MG63 (cell line): ENCODE measurements at regions not wholly inside any gene's neighbourhood (a gene's known extent, or its start where the extent isn't known, plus 50 kb on each side); places are given as distances from the start of the nearest gene placed in this dataset.

Source experiments
- DNase-seq: peaks from one replicate; pipeline ENCODE4 v3.0.0-alpha.2; 2020
- H3K27me3 ChIP-seq: fragments of 250-450 bp; sonication (Bioruptor Pico); 2 replicates; pipeline ENCODE4 v1.5.1; 2020; ENCODE audit warnings: mild to moderate bottlenecking, moderate library complexity
- H3K36me3 ChIP-seq: fragments of 250-450 bp; sonication (Bioruptor Pico); 2 replicates; pipeline ENCODE4 v1.5.1; 2020; ENCODE audit warnings: mild to moderate bottlenecking, moderate library complexity
- H3K4me3 ChIP-seq: fragments of 250-450 bp; sonication (Bioruptor Pico); 2 replicates; pipeline ENCODE4 v1.5.1; 2020; ENCODE audit warnings: mild to moderate bottlenecking, moderate library complexity
- H3K9me3 ChIP-seq: fragments of 250-450 bp; sonication (Bioruptor Pico); 2 replicates; pipeline ENCODE4 v1.5.1; 2020; ENCODE audit warnings: mild to moderate bottlenecking, moderate library complexity

DNA sequence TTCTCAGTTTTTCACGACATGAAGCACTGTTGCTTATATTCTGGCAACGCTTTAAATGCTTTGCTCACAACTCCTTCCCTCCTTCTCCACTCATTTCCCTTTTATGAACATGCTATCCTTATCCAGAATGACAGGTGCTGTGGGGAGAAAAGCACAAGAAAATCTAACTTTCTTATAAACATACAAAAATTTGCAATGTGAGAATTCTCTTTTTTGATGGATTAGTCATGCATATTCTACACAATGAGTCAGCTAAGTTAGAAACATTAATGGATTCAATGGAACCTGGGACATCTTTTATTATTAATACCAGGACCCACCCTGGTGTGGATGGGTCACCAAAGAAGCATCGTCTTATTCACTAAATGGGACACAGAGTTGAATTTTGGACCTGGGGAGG, 234.6 kb upstream of the CDH5 start:
- H3K9me3 ChIP-seq: no peaks in the 10 kb centered on the region
- no peak overlapping the region for H3K4me3 ChIP-seq
- DNase-seq: no peak
- no peaks in the 10 kb centered on the region for H3K27me3 ChIP-seq
- no peaks in the 10 kb centered on the region for H3K36me3 ChIP-seq

DNA sequence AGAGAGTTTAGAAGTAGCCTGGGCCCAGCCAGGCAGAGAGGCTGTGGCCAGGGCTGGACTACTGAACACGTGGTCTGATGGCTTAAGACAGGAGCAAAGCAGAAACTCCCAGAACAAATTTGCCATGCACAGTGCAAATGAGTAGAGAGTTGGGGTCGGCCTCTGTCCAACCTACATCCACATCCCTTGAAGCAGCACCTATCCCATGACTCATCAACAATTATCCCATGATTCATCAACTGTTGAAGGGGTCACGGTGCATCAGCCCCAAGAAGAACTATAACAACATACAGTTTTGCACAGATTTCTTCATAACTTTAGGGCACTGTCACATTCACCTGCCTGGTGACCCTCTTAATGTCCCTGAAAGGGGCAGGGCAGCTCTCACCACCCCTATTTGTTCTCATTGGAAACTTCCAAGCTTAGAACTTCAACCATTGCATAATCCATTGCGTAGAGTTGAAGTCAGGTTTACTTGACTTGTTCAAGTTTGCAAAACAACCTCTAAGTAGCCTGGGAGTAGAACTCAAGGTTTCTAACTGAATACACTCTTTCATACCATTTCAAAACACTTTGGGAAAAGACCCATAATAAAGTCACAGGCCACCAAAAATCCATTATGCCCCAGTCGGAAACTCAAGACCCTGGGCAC, 235.2 kb upstream of the CDH5 start:
- Histone ChIP-seq H3K27me3 (no peaks in the 10 kb centered on the region), H3K9me3 (no peaks in the 10 kb centered on the region), H3K36me3 (no peaks in the 10 kb centered on the region), H3K4me3 (no peak overlapping the region)
- DNase-seq: peak; percentile 26

DNA sequence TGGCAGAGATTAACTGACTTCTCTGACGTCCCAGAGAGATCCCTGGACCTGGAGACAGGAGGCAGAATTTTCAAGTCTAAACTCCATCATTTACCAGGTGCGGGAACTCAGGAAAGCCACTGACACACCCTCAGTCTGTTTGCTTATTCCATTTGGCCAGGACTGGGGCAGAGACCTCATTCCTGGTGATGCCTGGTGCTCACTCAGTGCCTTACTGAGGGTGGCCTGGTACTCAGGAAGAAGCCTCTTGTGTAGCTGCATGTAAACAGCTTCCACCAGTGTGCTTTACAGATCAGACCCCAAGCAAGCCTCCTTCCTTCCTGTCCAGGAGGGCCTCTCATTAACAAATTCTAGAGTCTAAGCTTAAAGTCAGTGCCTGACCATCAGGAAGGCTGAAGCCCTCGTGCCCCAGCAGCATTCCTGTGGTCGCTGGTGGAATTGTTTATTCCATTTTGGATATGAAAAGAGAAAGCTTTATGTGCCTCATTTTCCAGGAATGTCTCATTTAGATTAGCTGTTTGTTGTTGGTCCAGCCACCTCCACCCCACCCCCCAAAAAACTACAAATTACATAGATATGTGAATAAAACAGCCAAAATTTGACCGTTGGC, 236.1 kb upstream of the CDH5 start:
- no peaks in the 10 kb centered on the region for H3K36me3 ChIP-seq
- H3K4me3 ChIP-seq: no peak overlapping the region
- no peaks in the 10 kb centered on the region for H3K27me3 ChIP-seq
- H3K9me3 ChIP-seq: no peaks in the 10 kb centered on the region
- DNase-seq: peak; percentile 77

DNA sequence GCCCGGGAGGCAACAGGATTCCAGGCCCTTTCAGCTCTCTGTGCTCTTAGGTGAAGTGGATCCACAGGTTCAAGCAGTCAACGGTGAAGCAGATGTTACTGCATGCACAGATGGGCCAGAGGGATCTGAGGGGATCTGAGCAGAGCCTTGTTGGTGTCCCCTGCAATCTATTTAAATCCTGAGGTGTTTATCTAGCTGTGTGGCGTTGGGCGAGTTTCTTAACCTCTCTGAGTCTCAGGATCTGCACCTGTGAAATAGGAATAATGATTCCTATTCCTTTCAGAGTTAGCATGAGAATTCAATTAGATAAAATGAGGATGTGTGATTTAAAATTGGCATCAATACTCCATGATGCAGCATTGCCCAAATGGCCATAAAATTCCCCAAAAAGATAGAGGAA, 237.3 kb upstream of the CDH5 start:
- H3K9me3 ChIP-seq: no peaks in the 10 kb centered on the region
- H3K36me3 ChIP-seq: no peaks in the 10 kb centered on the region
- no peaks in the 10 kb centered on the region for H3K27me3 ChIP-seq
- no peak for DNase-seq
- H3K4me3 ChIP-seq: no peak overlapping the region

DNA sequence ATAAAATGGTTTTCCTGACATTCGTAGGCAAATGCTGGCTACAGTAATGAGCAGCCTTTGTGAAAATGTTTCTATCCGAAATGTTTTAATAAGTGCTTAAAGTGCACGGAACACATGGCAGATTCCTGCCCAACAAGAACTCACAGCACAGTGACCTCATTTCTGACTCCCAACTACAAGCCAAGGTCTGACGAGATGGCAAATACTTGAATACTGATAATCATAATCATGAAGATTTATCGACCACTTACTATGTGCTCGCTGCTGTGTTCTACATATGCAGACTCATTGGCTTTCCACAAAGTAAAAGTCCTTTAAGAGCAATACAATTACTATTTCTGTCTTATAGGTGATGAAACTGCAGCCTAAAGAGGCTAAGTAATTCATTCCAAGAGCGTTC, 238.1 kb upstream of the CDH5 start:
- Histone ChIP-seq H3K27me3 (no peaks in the 10 kb centered on the region), H3K36me3 (no peaks in the 10 kb centered on the region), H3K4me3 (no peak overlapping the region), H3K9me3 (no peaks in the 10 kb centered on the region)
- DNase-seq: no peak

DNA sequence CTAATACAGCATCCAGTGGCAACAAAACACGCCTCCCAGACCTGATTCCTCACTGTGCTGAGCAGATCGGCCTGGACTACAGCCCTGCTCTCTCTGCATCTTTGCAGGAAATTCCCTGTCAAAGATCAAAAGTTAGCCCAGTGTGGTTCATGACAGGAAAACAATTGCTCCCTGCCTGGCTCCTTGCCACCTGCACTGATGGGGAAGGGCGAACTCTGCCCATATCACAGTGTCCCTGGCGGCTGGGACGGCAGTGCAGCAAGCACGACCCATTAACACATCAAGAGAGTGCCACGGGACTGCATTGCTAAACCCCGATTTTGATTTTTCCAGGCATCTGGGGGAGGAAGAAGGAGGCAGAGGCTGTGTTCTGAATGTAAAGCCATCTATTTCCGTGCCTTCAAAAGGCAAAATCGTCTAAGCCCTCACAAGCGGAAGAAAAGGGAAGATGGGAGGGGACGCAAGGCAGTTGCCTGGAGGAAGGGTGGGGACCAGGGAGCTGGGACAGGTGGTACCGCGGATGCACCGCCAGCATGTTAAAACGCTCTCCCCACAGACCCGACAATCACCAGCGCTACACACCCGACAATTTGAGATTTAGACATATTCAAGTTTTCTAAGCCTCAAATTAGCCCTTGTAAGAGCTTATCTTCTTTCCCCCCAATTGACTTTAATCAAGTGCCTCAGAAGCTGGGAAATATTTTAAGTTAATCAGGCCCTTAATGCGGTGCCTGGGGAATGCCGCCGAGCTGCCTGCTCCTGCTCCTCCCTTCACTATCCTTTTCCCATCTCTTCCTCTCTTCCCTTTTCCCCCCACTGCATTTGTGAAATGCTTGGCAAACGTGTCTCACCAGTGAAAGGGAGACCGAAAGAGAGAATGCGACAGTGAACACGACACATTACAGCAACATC, 238.8 kb upstream of the CDH5 start:
- Histone ChIP-seq H3K4me3 (no peak overlapping the region), H3K27me3 (no peaks in the 10 kb centered on the region), H3K9me3 (no peaks in the 10 kb centered on the region), H3K36me3 (no peaks in the 10 kb centered on the region)
- DNase-seq: no peak

DNA sequence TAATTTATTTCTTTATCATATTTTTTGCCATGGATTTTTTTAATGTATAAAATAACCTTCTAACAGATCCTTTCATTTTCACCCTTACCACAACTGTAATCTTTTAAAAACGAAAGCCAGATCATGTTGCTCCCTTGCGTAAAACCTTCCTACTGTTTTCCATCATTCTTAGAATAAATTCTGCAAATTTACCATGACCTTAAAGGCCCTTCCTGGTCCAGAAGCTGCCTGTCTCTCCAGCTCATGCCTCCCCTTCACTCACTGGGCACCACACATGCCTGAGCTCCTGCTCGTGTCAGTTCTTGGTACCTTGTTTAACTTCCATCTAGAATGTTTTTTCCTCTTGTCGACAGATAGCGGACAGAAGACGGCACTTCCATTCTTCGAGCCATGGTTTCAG, 245.0 kb upstream of the CDH5 start:
- Histone ChIP-seq H3K4me3 (no peak overlapping the region), H3K27me3 (no peaks in the 10 kb centered on the region), H3K9me3 (no peaks in the 10 kb centered on the region), H3K36me3 (no peaks in the 10 kb centered on the region)
- DNase-seq: no peak

DNA sequence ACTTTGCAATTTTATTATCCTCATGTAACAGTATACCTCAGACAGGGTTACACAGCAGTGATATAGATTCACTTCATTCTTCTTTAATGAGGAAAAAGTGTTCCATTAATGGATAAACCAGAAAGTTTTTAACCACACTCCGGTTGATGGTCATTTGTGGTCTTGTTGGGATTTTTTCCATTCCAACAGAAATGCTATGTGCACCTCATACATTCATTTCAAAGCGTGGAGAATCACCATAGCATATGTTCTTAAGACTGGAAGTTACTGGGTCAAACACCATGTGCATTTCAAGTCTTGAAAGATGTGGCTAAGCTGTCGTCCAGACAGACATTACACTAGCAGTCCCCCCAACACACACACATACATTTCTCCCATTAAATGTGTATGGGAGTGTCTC, 245.8 kb upstream of the CDH5 start:
- no peak for DNase-seq
- no peaks in the 10 kb centered on the region for H3K27me3 ChIP-seq

DNA sequence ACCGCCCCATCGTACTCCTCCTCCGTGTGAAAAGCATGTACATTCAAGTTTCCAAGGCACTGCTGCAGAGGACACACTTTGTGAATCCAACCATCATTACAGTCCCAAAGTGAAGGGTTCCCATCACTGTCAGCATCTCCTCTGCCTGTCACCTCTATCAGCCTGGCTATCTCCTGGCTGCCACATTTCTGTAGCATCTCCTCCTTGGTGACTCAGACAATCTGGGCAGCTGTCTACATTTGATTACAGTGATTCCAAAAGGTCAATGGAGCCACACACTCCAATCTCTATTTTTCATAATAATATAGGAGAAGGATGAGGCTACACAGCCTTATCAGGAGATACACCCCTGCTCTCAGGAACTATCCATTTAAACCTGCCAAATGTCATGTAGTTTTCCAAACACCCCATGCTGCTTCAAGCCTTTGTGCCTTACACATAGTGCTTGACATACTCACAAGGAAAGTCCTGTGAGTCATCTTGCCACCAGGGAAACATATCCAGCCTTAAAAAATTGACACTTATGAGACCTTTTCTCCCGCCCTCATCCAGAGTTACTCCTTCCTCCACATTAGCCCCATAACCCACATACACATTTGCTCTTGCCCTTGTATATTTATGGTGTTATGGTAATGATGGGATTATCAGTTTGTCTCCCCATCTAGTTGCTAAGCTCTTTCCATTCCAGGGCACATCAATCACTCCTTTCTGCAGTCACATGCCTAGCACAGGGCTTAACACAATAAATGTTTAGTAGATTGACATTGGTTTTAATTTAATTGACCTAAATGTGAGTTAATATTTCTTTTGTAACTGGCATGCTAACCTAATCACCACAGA, 250.1 kb upstream of the CDH5 start:
- Histone ChIP-seq H3K9me3 (no peaks in the 10 kb centered on the region), H3K27me3 (no peaks in the 10 kb centered on the region), H3K4me3 (no peak overlapping the region), H3K36me3 (no peaks in the 10 kb centered on the region)
- DNase-seq: peak; percentile 4

More for the DNA sequence above, 245.8 kb upstream of the CDH5 start:
- H3K4me3 ChIP-seq: no peak overlapping the region
- H3K36me3 ChIP-seq: no peaks in the 10 kb centered on the region
- no peaks in the 10 kb centered on the region for H3K9me3 ChIP-seq

DNA sequence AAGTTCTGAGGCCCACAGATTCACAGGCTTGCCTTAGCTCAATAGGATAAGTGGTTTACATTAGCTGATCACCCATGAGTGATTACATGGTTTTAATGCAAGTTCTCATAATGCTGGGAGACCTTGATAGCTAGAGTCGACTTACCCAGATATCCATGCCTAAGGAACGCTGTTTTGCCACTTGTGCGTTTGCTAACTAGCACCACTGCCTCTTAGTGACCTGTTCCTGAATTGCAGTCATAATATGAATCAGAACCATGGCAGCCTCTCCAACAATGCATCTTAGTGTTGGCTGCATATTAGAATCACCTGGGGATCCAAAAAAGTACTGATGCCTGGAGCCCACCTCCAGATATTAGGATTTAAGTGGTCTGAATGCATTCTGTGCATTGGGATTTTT, 251.1 kb upstream of the CDH5 start:
- no peak overlapping the region for H3K4me3 ChIP-seq
- H3K9me3 ChIP-seq: no peaks in the 10 kb centered on the region
- H3K27me3 ChIP-seq: no peaks in the 10 kb centered on the region
- no peak for DNase-seq
- H3K36me3 ChIP-seq: no peaks in the 10 kb centered on the region

DNA sequence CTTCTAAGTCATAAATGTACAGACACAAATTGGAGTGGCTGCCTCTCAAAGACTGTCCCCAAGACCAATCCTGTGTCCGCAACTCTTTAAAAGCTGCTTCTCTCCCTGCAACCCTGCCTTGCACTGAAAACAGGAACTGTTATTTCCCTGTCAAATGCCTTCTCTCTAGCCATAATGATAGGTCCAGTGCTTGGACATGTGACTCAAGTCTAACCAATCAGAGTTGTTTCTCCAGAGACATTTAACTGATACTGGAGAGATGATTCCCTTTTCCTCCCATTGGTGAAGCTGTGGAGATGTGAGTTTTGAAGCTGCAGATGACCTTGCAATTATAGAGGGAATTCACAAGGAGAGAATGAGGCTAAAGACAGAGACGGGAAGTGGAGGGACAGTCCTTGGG, 253.3 kb upstream of the CDH5 start:
- DNase-seq: no peak
- H3K36me3 ChIP-seq: no peaks in the 10 kb centered on the region
- H3K4me3 ChIP-seq: no peak overlapping the region
- no peaks in the 10 kb centered on the region for H3K9me3 ChIP-seq
- no peaks in the 10 kb centered on the region for H3K27me3 ChIP-seq

DNA sequence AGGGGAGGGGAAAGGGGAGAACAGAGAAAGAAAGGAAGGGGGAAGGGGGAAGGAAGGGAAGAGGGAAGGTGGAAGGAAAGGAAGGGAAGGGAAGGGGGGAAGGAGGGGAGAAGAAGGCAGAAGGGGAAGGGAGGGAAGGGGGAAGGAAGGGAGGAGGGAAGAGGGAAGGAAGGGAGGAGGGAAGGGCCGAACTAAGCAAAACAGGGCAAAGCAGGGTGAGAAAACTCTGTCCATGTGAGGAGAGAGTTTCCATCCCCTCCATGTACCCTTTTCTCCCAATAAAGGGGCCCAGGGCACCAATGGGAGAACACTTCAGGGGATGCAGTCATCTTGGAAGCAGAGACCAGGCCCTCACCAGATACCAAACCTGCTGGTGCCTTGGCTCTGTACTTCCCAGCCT, 256.8 kb upstream of the CDH5 start:
- DNase-seq: no peak
- Histone ChIP-seq H3K27me3 (no peaks in the 10 kb centered on the region), H3K4me3 (no peak overlapping the region), H3K9me3 (no peaks in the 10 kb centered on the region), H3K36me3 (no peaks in the 10 kb centered on the region)

DNA sequence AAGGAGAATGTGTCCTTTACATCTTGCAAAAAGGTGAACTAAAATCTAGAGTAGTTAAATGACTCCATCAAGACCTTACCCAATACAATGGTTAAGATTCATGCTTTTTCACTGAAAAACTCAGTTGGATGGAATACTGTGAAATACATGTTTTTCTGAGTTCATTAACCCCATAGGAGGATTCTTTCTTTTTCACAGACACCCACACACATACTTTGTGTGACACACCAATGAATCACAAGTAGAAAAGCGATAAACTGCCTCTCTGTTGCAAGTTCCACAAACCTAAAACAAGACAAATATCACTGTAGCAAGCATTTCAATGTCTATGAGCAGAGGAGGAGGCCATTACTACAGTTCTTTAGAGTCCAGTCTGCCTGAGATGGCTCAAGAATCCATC, 258.8 kb upstream of the CDH5 start:
- Histone ChIP-seq H3K4me3 (no peak overlapping the region), H3K27me3 (no peaks in the 10 kb centered on the region), H3K36me3 (no peaks in the 10 kb centered on the region), H3K9me3 (no peaks in the 10 kb centered on the region)
- DNase-seq: no peak

DNA sequence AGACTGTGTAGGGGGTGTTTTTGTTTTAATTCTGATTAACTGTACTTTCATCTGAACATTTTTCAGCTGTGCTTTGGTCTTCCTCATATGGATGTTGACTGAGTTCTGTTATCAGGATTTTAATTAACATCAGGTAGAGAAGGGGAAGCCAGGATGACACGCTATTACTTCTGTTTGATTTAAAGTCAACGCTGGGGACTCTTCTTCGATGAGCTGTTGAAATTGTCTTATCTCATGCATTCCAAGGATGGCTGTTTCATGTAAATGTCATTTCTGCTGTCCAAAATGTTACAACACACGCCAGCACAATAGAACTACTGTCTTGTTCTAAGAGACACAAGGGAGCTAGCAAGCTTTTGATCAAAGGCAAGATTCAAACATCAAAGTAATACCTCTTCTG, 263.3 kb upstream of the CDH5 start:
- no peak for DNase-seq
- H3K4me3 ChIP-seq: no peak overlapping the region
- no peaks in the 10 kb centered on the region for H3K27me3 ChIP-seq

DNA sequence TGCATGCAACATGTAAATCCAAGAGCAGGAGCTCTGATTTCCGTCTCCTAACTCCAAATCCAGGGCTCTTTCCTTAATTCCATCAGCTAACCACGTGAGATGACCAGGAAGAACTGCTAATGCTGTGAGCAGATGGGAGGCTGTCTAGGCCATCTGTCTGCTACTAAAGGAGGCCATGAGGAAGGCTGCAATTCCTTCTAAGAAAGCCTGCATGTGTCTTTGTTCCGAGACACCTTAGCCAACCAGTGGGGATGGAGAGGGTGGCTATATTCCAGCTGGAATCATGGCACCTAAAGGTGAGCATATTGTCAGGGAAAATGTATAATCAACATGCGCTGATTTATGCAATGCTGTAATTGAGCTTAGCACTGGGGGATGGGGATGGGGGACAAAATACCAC, 267.2 kb upstream of the CDH5 start:
- Histone ChIP-seq H3K4me3 (no peak overlapping the region), H3K27me3 (no peaks in the 10 kb centered on the region), H3K9me3 (no peaks in the 10 kb centered on the region), H3K36me3 (no peaks in the 10 kb centered on the region)
- no peak for DNase-seq

More for the DNA sequence above, 263.3 kb upstream of the CDH5 start:
- Histone ChIP-seq H3K9me3 (no peaks in the 10 kb centered on the region), H3K36me3 (no peaks in the 10 kb centered on the region)

DNA sequence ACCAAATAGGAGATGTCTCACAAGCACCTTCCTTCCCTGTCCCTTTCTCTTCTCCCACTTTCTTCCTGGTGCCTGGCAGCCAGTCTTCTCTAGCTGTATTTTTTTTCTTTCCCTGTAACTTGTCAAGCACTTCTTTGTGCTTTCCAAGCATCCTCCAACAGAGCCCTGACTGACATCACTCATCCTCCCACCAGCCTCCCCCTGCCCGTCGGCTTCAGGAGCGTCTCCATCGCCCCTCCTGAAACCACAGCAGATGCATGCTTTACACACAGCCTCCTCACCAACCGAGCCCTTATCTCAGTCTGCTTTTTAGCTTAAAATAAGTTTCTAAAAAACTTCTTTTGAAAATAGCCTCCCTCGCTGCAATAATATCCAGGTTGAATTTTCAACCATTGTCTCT, 268.7 kb upstream of the CDH5 start:
- no peaks in the 10 kb centered on the region for H3K27me3 ChIP-seq
- no peak for DNase-seq
- H3K4me3 ChIP-seq: no peak overlapping the region
- H3K9me3 ChIP-seq: no peaks in the 10 kb centered on the region
- H3K36me3 ChIP-seq: no peaks in the 10 kb centered on the region

DNA sequence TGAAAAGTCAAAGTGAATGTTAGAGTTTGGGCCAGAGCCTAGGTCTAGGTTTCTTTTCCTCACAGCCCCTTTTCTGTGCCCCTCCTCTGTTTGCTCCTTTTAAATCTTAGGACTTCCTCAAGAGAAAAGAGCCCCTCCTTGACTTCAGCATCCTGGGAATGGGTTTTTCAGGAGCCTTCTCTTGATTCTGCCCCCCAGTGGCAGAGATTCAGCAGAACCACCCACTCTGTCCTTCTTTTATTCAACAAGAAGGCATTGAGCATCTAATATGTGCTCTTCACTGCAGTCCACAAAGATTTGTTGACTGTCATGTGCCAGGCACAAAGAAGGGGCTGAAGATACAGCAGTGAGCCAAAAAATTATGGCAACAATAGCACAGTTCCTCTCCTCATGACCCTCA, 270.8 kb upstream of the CDH5 start:
- H3K4me3 ChIP-seq: no peak overlapping the region
- H3K36me3 ChIP-seq: no peaks in the 10 kb centered on the region
- H3K27me3 ChIP-seq: no peaks in the 10 kb centered on the region
- DNase-seq: no peak
- no peaks in the 10 kb centered on the region for H3K9me3 ChIP-seq
